GM19438 (cell line): ENCODE measurements at regions not wholly inside any gene's neighbourhood (a gene's known extent, or its start where the extent isn't known, plus 50 kb on each side); places are given as distances from the start of the nearest gene placed in this dataset.

ENCODE experiments used
- ATAC-seq: cut with Tn5 transposase; IDR thresholded peaks from one replicate; pipeline ENCODE4 v1.9.1; 2021; ENCODE audit warnings: low read depth; ENCODE audit not compliant: unreplicated experiment

DNA sequence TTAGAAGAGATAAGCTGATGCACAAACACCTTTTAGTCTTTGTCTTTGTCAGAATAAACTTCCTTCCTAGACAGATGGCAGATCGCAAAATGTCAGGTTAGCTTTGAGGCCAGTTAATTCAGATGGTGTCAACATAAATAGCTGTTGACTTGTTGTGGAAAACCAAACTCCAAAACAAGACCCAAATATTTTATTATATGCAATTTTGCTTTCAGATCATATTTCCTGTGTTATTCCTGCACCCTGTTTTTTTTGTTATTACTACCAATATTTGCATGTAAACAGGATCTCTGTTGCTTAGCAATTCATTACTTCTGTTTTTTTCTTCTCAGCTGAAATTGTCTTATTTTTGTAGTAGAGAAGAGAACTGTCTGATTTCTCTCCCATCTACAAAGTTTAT lies 316.0 kb downstream of the ETS1 start:
- no peak for ATAC-seq

DNA sequence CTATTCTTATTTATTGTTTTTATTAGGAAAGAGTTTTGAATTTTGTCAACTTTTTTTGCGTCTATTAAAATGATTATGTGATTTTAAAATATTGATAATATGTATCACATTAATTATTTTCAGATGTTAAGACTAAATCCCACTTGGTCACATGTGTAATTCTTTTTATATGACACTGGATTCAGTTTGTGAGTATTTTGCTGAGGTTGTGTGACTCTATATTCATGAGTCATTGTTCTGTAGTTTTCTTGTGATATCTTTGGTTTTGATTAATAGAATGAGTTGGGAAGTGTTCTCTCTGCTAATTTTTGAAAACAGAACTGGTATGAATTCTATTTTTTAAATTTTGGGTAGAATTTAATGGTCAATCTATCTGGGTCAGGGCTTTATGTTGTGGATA lies 317.9 kb downstream of the ETS1 start:
- ATAC-seq = no peak

DNA sequence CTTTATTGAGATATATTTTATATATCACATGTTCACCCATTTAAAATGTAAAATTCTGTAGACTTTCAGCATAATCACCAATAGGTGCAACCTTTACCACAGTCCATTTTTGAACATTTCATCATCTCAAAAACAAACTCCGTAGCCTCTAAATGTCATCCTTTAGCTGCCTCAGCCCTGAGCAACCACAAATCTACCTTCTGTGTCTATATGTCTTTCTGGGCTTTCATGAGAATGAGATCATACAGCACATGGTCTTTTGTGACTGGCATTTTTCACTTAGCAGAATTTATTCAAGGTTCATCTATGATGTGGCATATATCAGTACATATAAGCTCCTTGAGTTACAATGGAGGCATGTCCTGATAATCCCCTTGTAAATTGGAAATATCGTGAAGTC lies 320.5 kb downstream of the ETS1 start:
- ATAC-seq = no peak

DNA sequence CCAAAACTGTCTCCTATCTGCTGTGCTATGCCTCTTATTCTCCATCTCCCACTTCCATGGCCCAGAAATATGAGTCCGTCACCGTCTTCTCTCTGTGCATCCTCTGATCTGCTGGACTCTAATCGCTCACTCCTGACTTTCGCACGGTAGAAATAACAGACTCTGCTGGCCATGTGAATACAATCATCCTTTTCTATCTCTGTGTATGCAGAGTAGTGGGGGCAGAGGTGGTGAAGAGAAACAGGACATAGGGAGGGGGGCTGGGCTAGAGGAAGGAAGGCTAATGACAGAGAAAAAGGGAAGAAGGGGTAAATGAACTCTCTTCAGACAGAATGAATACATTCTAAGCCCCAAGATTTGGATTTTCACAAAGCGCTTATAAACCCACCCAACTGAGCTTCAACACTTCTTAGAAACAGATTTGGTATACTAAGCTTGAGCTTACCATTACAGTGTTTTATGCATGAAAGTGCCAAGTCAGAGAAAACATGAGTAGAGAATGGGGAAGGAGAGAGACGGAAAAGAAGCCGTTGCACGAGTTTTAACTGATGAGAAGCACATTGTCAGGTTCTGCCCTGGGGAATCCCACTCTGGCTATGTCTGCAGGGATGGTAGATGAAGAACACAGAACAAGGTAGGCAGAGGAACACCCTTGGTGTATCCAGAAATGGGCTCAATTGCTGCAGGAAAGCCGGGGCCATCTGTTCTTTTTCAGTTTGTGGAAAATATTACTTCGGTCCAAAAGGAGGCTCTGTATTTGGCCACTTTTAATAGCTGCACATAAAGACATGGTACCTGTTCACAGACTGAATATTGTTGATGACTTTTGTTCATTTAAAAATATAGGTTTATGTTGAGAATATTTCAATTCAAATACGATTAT lies 324.7 kb downstream of the ETS1 start:
- ATAC-seq = no peak

DNA sequence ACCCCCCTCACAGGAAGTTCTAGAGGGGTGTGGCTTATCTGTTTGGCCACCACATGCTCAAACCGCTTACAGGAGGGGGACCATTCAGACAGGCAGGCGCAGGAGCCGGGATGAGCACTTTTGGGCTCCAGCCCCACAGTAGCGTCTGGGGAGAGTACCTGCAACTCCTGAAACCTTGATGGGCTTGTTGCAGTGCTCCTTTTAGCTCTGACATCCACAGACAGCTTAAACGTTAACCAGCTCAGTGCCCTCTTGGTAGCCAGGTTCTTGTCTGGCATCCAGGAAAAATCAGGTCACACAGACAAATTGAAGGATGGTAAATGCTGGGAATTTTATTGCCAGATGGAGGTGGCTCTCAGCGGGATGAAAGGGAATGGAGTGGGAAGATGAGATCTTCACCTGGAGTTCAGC lies 326.3 kb downstream of the ETS1 start:
- no peak for ATAC-seq

DNA sequence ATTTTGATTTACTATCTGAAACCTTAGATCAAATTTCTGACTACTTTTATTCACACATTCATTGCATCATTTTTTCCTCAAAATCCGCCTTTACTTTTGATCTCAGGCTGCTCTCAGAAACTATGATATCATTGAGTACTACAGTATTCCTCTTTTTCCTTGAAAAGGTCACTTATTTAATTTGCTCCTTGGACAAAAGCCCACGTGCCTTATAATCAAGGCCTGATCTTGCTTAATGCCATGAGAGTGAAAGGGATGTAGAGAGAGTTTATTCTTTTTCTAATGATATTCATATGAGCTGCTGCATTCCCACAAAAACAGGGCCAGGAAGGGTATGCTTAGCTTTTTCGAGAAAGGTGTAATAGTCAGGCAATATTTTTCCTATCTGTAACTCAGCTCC lies 327.0 kb downstream of the ETS1 start:
- ATAC-seq = no peak

DNA sequence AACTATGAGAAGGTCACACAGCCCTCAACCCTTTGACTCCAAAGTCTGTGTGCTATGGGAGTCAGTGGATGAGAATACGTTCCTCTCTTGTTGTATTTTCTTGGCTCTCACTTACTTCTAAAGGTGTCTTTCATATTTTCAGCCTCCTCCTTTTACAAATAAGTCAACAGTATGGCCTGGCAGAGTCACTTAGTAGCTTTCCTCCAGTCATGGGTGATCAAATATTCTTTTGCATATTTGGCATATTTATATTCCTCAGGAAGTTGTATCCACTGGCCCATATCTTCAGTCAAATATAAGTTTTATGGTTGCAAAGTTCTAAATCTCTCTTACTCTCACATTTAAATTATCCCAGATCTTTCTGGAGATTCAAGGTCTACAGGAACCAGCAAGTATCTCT lies 327.5 kb downstream of the ETS1 start:
- no peak for ATAC-seq

DNA sequence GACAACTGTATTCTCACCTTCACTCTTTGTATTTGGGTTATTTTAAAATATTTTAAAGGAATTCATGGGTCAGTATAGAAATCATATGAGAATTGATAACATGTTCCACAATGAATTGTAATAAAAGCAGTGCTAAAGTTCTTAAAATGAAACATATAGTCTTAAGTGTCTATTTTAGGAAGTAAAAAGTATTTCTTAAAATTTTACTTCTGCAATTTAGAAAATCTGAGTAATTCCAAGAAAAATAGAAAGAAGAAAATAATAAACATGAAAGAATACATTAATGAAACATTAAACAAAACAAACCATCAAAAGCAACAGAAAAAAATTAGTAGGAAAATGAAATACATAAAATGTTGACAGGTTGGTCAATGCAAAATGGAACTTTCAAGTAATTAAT lies 332.4 kb downstream of the ETS1 start:
- no peak for ATAC-seq

DNA sequence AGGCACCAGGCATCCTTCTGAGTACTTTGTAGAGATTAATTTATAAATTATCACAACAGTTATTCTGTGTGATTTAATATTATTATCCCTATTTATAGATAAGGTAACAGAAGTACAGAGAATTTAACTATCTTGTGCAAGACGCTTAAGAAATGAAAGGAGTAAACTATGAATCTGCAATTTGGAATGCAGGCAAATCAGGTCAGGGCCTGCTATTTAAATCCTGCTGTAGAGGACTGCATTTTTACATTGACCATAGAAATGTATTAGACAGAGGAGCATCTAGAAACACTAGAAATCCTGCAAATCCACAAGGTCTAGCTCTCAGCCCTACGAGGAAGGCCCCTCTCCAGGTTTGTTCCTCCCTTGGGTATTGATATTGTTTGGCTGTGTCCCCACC lies 336.2 kb downstream of the ETS1 start:
- ATAC-seq = no peak

DNA sequence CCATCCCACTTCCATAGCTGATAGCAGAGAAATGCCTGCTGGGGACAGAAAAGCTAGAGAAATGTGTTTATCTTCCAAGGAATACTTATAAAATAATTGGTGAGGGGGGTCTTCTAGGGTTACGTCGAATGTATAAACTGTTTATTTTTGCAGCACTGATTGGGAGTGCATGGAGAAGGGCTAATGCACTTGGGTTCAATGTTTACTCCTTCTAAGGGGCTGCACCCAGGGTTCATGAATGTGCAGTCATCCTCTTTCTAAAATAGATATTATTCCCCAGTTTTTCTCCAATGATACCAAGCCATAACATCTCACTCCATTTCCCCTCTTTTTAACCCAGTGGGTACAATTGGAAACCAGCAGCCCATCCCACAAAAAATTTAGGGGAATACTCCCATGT lies 336.9 kb downstream of the ETS1 start:
- no peak for ATAC-seq

DNA sequence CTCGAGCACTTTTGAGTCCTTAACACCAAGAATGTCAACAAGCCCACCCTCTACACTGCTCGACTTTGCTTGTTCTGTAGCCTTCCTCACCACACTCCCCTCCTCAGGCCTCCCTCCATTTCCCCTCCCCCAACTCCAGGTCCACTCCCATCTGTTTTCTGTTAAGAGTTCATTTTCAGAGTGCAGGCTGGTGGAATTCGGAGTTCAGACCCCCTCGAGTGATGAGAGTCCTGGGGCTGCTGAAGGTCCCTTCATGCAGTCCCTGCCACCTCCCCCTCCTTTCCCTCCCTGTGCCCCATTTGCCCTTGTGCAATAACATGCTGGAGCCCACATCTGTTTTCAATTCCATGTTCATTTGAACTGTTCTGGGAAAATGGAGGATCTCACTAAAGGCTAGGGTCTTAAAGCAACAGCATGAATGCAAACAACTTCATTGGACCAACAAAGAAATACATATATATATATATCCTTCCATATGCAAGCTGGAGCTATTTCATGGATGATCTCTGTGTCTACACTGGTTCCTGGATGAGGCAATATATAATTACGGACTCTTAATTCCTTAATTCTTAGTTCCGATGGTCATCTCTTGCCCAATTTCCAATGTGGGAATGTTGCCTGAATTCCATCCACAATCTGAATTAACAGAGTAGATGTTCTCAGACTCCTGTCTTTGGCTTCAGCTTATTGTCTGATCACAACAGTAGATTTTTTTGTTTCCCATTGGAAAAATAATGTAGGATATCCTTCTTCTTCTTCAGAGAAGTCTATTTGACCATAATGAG lies 340.4 kb downstream of the ETS1 start:
- no peak for ATAC-seq

DNA sequence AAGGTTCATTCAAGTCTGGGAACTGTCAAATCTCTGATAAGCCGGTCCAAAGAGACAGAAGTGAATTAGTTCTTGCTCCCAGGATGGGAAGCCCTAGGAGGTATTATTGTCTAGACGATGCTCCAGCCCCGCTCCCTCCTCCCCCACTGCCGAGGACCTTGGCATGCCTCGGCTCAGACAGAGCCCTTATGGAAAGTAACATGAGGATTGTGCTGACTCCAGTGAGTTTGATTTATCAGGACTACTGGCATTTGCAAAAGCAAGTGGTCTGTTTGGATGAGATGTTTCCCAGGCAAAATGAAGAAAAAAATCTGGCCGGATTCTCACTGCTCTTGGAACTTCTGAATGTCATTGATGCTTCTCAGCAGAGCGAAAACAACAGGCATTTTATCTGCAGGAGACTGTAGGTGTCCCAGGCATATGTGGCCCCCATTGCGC lies 341.0 kb downstream of the ETS1 start:
- ATAC-seq = no peak

DNA sequence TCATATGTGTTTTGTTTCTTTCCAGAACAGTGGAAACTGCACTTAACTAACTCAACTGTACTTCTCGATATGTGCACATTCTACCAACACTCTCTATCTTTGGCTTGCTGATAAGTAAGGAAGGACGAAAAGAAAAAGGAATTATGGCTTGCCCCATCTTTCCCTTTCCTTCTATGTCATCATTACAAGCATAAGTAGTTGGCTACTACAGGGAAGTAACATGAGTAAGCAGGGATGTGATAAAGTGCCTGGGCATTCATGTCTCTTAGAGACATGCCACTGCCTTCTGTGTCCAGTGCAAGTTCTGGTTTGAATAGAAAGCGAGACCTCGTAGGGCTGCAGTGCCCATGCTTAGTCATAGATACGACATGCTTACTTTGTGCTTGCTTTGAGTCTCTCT lies 342.5 kb downstream of the ETS1 start:
- ATAC-seq = no peak

DNA sequence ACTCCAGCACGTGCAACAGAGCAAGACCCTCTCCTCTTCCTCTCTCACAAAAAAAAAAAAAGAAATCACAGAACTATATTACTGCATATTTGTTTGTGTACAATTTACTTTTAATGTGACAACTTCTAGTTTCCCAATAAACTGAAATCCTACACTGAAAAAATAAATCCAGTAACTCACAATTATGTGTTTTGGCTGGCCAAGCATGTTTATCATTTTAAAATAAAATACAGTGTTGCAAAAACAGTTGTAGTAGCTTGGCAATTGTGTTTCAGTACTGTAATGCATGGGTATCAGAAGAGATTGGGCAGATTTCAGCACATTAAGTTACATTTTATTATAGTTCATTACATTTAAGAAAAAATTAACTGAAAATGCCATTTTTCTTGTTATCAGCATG lies 344.9 kb downstream of the ETS1 start:
- ATAC-seq = no peak

DNA sequence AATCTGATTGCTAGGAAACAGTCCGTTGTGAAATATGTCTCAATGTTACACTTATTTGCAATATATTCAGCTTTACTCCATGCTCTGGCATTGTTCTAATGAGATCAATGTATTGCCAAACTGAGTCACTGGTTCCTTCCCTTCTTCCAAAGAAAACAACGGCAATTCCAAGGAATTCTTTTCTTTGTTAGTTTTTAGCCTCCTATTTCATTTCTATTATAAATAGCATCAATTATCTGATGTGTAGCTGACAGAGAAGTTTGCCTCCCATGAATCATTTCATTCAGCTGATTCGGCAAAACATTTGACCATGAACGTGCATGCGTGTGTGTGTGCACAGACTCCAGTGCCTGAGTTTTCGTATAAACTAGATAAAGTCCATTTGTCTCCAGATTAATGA lies 346.8 kb downstream of the ETS1 start:
- no peak for ATAC-seq

DNA sequence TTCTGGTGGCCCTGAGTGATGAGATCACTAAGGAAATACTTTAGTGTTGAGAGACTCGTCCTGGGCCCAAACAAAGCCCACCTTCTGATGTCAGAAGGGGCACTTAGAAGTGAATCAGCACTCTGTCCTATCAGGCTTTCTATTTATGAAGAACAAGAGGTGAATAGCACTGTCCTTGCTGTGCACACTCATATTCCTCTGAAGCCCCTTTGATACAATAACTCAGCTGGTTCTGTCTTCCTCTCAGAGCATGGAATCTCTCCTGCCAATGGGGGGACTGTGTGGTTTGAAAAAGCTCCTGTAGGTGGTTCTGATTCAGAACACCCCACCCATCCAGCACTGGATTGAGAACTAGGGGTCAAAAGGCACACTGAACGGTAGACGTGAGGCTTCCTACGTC lies 348.1 kb downstream of the ETS1 start:
- ATAC-seq = no peak

DNA sequence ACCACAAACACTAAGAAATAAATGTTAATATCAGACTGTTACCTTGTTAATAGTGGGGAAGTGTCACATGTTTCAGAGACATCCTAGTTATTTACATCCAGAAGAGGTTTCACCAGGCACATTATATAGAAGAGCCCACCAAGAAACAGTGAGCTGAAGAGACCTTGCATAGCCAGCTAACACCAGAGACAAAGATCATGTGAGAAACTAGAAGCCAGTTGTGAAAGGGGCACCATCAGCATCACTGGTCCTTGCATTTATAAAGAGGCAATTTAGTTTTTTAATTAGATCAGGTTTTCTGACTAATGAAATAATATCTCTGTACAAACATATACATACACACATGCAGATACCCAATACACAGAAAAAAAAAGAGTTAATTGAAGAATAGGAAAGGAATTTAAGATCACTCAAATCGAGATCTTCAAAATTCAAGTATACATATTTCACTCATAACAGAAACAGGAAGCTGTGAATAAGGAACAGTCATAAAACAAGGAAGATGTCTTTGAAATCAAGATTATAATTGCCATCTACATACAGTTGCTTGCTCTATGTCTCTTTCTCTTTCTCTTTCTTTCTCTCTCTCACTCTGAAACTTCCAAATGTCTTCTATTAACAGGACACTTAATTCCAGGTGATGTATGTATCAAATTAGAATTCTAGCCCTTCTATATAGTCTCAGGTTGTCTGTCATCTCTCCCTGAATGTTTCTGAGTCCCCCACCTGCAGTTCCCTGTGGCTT lies 348.7 kb downstream of the ETS1 start:
- no peak for ATAC-seq

DNA sequence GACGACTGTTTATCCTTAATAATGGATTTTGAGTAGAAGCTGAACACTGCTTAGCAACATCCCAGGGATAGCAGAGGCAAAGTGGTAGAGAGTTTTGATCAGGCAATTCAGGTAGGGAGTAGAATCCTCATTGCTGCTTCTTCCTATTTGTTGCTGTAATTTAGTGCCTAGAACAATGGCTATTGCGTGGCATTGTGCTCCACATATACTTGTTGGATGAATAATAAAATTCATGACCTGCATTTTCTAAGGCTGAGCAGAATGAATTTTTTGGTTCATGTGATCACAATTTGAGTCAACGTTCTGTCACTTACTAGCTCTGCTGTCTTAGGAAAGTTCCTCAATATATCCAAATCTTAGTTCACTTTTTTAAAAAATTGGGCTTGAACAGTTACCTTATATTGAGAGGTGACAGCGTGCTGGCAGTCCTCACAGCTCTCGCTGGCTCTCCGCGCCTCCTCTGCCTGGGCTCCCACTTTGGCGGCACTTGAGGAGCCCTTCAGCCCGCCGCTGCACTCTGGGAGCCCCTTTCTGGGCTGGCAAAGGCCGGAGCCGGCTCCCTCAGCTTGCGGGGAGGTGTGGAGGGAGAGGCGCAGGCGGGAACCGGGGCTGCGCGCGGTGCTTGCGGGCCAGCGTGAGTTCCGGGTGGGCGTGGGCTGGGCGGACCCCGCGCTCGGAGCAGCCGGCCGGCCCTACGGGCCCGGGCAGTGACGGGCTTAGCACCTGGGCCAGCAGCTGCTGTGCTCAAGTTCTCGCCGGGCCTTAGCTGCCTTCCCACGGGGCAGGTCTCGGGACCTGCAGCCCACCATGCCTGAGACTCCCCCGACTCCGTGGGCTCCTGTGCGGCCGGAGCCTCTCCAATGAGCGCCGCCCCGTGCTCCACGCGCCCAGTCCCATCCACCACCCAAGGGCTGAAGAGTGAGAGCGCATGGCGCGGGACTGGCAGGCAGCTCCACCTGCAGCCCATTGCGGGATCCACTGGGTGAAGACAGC lies 350.6 kb downstream of the ETS1 start:
- no peak for ATAC-seq

DNA sequence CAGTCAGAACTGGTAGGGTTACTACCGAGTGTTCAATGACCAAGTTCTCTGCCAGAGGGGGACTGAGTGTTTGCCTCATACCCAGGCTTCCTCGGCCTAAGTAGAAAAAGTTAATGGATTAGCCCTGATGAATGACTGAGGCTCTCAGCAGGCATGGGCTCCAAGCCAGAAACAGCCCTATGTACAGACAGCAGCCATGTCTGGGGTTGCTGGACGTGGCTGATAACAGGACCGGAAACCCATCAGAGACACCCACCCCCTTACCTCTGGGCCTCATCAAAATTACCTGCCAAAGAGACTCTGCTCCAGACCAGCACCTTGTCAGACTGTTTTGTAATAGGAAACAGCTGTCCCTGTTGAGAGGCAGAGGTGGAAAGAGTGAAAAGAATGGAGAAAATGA lies 351.4 kb downstream of the ETS1 start:
- ATAC-seq = no peak

DNA sequence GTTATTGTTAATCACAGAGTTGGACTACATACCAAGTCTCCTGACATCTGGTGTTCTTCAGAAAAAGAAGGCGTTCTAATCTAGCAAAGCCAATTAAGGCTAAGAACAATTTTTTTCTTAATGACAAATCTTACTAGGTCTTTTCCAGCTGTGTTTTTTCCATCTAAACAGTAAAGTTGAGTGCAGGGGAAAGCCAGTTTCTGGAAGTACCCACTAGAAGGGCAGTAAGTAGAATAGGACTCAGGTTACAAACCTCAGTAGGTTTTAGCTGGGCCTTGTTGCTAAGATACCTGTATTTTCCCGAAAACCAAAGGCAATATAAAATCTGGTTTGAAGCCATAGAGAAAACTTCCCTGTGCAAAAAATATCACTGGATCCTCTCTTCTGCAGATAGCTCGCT lies 351.9 kb downstream of the ETS1 start:
- no peak for ATAC-seq
